GM04503 (cell line): ENCODE measurements at regions not wholly inside any gene's neighbourhood (a gene's known extent, or its start where the extent isn't known, plus 50 kb on each side); places are given as distances from the start of the nearest gene placed in this dataset.
"Not testable (repeated sequence)": the region's sequence is repeated elsewhere in the genome, so short reads cannot be mapped to it uniquely, and the experiment has no call there.

ENCODE experiments used
- DNase-seq: peaks from one replicate; pipeline ENCODE4 v3.0.0-alpha.2; 2012; ENCODE audit warnings: low read depth

DNA sequence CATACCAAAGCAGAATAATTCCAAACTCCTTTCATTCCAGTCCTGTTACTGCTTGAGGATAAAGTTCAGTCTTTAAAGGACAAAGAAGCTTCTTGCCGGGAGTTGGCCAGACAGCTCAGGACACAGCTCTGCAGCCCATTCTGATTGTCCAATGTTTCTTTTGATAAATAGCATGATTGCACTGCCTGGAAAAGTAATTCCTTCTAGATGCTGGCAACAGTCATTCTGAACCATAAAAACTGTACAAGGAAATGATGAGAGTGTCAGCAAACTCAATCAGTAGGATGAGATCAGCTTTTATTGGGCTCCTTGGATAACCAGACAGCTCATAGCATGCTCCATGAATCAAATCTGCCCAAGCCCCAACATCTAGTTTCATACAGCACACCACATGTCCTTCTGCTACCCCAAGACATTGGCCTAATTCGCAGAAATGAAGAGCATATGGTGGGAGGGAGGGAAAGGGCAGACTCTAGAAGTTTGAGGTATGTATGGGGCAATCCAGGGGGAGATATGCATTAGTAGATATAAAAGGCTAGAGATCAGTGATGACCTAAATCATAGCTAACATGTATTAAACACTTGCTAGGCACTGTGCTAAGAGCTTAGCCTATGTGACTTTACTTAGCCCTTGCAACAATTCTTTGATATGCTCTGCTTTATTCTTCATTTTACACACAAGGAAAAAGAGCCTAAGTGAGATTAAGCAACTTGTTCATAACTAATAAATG is 219.9 kb upstream of the NREP start:
- no peak for DNase-seq

- DNase-seq = no peak
Measured at GRCh38 chr5:111975133-111975532, 218.1 kb upstream of the NREP start.

DNA sequence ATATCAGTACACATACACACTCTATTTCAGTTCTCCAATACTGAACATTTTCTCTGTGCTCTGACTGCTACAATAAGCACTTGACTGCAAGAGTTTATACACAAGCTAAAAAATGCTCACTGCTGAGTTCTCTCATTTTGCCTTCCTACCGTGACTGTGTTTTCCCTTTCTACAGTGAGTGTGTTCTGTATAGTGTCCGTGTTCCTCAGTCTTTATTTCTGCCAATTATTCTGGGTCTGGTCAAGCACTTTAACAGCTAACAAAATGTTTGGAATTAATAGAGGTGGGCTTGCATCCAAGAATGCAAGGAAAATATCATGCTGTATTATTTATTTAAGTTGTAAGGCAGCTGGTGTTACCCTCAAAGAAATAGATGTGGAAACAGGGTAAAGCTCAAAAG is 217.0 kb upstream of the NREP start:
- DNase-seq = no peak

- no peak for DNase-seq
Measured at GRCh38 chr5:111972548-111972947, 215.6 kb upstream of the NREP start.

DNA sequence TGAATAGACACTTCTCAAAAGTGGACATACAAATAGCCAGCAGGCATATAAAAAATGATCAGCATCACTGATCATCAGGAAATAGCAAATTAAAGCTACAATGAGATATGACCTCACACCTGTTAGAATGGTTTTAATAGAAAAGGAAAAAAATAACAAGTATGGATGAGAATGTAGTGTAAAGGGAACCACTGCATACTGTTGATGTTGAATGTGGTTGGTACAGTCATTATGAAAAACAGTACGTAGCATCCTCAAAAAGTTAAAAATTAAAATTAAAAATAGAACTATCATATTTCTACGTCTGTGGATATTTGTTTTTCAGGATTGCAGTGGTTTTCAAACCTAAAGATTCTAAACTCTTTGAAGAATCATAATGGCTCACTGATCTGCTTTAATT is 215.1 kb upstream of the NREP start:
- DNase-seq = no peak

GRCh38 chr5:111968459-111968858 is 211.5 kb upstream of the NREP start:
- DNase-seq = peak; percentile 54

DNA sequence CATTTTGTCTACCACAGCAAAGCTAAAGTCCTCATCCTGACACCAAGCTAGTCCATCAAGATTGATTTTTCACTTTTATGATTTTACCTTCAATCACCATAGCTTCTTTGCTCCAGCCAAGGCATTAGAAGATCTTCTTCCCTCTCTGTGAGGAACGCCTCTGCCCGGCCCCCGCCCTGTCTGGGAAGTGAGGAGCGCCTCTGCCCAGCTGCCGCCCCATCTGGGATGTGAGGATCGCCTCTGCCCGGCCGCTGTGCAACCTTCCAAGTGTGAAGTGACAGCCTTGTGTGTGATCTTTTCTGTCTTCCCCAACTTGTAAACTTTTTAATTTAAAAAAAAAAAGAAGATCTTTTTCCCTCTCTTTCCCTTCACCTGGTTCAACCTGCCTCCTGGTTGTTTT is 210.5 kb upstream of the NREP start:
- no peak for DNase-seq

DNA sequence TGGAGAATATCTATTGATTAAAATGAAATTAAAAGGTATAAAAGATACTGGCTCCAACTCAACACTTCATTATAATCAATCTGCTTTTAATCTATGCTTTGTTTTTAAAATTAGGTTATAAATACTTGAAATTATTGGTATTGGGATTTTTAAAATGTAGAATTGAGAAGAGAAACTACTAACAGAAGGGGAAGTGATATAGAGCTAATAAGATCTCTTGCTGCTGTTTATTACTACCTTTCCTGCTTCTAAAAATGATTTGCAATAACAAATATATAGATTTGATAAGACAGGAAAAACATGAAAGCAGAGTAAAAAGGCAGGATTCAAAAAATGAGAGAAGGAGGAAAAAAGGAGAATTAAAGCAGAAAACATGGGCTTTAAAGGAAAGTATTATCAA is 209.3 kb upstream of the NREP start:
- no peak for DNase-seq

- no peak for DNase-seq
Measured at GRCh38 chr5:111963555-111963954, 206.6 kb upstream of the NREP start.

DNA sequence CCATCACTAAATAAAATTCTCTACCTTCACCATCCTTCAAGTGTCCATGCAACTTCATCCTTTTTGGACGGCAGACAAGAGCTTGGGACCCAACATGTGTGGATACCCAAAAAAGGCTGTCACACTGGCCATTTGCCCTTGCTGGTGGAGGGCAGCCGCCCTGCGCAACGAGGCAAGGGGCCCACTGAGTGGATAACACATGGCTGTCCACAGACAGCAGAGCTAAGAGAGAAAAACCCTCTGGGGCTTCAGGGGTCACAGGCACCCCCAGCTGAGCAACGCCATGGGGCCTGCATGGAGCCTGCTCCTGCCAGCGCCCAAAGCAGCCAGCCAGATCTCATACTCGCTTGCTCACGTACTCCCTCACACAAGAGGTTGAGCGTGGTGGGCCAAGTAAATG is 205.9 kb upstream of the NREP start:
- no peak for DNase-seq

GRCh38 chr5:111961862-111962261 is 204.9 kb upstream of the NREP start:
- DNase-seq = no peak

- DNase-seq = no peak
Measured at GRCh38 chr5:111960476-111961215, 203.7 kb upstream of the NREP start.

DNA sequence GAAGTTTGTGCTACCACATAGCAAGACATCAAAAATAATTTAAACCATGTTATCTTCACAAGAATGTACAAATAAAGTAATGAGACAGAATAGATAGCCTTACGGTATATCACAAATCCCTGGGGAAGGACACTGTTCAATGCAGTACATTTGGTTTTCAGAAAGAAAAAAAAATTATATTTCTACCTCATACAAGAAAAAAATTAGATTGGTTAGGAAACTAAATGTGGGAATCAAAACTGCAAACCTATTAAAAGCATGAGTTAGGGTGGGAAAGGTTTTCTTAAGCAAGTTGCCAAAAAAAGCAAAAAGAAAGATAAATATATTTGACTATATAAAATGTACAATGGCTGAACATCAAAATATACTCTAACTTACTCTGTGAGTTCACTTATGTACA is 201.9 kb upstream of the NREP start:
- DNase-seq = no peak

DNA sequence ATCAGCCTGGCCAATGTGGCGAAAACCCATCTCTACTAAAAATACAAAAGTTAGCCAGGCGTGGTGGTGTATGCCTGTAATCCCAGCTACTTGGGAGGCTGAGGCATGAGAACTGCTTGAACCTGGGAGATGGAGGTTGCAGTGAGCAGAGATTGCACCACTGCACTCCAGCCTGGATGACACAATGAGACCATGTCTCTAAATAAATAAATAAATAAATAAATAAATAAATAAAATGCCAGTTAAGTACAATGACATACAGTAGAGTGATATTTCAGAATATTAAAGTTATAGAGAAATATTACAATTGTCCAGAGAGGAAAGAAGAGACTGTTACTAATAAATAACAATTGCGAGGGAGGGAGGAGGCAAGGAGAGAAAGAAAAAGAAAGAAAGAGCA is 199.8 kb upstream of the NREP start:
- not testable (repeated sequence) for DNase-seq

GRCh38 chr5:111954516-111955395 is 197.8 kb upstream of the NREP start:
- no peak for DNase-seq

DNA sequence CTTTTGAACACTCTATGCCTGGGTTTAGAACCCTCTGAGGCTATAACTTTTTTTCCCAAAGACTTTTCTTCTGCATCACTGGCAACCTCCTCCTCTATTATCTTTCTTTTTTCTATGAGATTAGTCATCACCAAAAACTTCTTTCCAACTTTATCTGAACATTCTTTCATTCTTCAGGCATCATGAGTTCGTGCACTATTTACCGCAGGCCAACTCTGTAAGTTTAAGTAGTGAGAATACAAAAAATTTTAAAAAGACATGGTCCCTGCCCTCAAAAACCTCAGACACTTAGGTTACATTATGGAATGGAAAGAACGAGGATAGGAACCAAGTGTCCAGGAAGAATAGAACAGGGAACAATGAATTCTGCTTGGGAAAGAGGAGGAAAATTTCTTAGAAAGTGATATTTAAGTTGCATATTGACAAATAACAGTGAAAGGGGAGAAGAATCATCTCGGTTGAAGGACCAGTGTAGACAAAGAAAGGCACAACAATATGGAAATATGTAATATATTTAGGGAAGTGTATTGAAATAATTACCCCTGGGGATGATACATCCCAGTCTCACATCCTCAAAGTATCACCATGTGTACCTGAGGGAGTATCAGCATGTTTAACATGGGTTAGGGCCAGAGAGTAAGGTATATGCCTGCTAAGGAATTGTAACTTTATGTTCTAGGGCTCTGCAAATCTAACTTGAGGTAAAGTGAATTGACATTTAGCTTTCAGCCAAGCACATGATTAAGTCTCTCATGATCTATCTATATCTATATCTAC is 196.5 kb upstream of the NREP start:
- no peak for DNase-seq

- DNase-seq = no peak
Measured at GRCh38 chr5:111952555-111952954, 195.6 kb upstream of the NREP start.

DNA sequence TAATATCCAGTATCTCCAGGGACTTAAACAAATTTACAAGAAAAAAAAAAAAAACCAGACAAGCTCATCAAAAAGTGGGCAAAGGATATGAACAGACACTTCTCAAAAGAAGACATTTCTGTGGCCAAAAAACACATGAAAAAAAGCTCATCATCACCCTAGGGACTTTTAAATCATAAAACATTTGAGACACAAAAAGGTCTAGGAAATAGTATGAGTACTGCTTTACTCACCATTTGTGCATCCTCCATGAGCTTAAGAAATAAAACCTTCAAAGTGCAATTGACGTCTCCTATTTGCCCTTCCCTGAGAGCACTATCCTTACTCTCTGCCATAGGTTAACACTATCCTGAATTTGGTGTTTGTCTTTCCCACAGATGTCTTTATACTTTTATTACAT is 193.7 kb upstream of the NREP start:
- no peak for DNase-seq

DNA sequence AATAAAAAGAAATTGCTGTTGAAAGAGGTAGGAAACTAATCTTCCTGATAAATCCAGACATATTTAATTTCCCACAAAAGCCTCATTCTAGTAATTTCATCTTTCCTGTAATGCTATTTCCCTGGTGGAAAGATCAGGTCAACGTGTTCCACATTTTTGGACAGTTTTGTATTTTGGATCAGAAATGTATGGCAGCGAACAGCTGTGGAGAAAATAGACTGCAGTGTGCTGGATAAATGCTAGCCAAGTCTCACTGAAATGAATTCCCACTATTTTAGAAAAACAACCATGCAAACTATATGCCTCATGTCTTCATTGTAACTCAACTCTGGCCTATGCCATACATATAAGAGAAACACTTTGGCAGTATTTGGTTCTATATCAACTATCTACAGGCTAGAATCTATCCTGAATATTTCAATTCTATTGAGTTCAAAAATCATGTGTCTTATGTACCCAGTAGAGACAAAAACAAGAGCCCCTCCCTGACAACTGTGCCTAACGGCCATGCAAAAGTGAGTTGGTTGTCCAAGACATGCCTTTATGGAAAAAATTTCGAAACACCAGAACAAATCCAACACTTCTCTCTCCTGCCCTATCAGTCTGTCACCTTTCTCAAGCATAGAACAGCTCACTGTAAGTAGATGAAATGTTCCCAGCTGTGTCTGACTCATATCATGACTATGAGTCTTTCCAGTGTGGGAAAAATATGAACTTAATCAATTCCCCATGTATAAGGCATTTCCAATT is 191.3 kb upstream of the NREP start:
- peak; percentile 94 for DNase-seq

DNA sequence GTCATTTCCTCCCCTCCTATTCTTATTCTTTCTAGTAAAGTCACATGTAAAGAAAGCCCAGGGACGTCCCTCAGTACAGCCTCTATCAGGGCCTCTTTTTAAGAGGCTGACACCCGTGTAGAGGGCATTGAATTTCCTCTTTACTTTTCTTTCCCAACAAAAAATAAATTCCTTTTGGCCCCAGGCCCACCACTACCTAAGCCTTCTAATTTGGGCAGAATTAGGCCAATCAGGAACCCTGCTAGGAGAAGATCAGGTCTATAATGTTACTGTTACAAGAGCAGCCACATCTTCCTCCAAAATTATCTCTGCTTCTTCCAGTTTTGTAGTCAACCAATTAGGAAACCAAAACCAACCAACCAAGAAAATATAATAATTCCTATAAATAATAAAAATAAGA is 189.6 kb upstream of the NREP start:
- DNase-seq = no peak

- DNase-seq = no peak
Measured at GRCh38 chr5:111945535-111945934, 188.5 kb upstream of the NREP start.
